HepG2 (cell line): ENCODE measurements at regions not wholly inside any gene's neighbourhood (a gene's known extent, or its start where the extent isn't known, plus 50 kb on each side); places are given as distances from the start of the nearest gene placed in this dataset.

ENCODE experiments used
- CBX2 ChIP-seq, 2 experiments: fragments of 200-600 bp in 1 of 2; sonication (generic); formaldehyde crosslinking in 1 of 2; IDR thresholded peaks; 2 replicates each; pipeline versions ENCODE4 v1.7.0 to v1.8.1; 2018 to 2022; ENCODE audit warnings: low read depth in 2 of 2, low read length in 1 of 2, mild to moderate bottlenecking in 1 of 2, missing genetic modification reagents in 1 of 2
- CREB1 ChIP-seq, 2 experiments: fragments of 450-650 bp in 1 of 2; IDR thresholded peaks; 2 replicates each; pipeline ENCODE4 v1.6.1; 2016 to 2017; ENCODE audit warnings: control low read depth in 1 of 2, mild to moderate bottlenecking in 1 of 2, missing compliant biosample characterization in 1 of 2, missing genetic modification characterization in 1 of 2
- DPF2 ChIP-seq: sonication (generic); formaldehyde crosslinking; IDR thresholded peaks from 2 replicates; pipeline ENCODE4 v1.4.0; 2020; ENCODE audit warnings: mild to moderate bottlenecking, low read depth, missing genetic modification reagents, borderline replicate concordance
- FOXA3 ChIP-seq: IDR thresholded peaks from 2 replicates; pipeline ENCODE4 v1.6.1; 2016; ENCODE audit warnings: missing genetic modification reagents, missing compliant biosample characterization
- FOXP4 ChIP-seq: sonication (generic); formaldehyde crosslinking; IDR thresholded peaks from 2 replicates; pipeline ENCODE4 v1.4.0; 2020; ENCODE audit warnings: missing genetic modification reagents
- GLI4 ChIP-seq: sonication (generic); formaldehyde crosslinking; IDR thresholded peaks from 2 replicates; pipeline ENCODE4 v1.5.1; 2020; ENCODE audit warnings: missing genetic modification reagents, mild to moderate bottlenecking, moderate library complexity, borderline replicate concordance
- HNRNPL ChIP-seq: fragments of 200-400 bp; formaldehyde crosslinking; IDR thresholded peaks from 2 replicates; pipeline ENCODE4 v1.6.1; 2017; ENCODE audit warnings: mild to moderate bottlenecking, low read depth, low read length
- KMT2B ChIP-seq: IDR thresholded peaks from 2 replicates; pipeline ENCODE4 v1.6.1; 2016; ENCODE audit warnings: missing genetic modification reagents, missing compliant biosample characterization
- MTA3 ChIP-seq: sonication (generic); formaldehyde crosslinking; IDR thresholded peaks from 2 replicates; pipeline ENCODE4 v1.4.0; 2020; ENCODE audit warnings: missing genetic modification reagents
- SIN3B ChIP-seq: fragments of 150-350 bp; IDR thresholded peaks from 2 replicates; pipeline ENCODE4 v1.6.1; 2014; ENCODE audit warnings: low read length
- SIX1 ChIP-seq: sonication (generic); formaldehyde crosslinking; IDR thresholded peaks from 2 replicates; pipeline ENCODE4 v1.4.0; 2020; ENCODE audit warnings: missing genetic modification reagents, borderline replicate concordance
- SNAI1 ChIP-seq: sonication (generic); formaldehyde crosslinking; IDR thresholded peaks from 2 replicates; pipeline ENCODE4 v1.5.0; 2020; ENCODE audit warnings: mild to moderate bottlenecking, missing genetic modification reagents, borderline replicate concordance
- TFAP4 ChIP-seq: sonication (generic); IDR thresholded peaks from 2 replicates; pipeline ENCODE4 v1.6.1; 2016; ENCODE audit warnings: low read depth, borderline replicate concordance
- TOE1 ChIP-seq: sonication (generic); formaldehyde crosslinking; IDR thresholded peaks from 2 replicates; pipeline ENCODE4 v1.4.0; 2020; ENCODE audit warnings: mild to moderate bottlenecking, missing genetic modification reagents
- TOPORS ChIP-seq: sonication (generic); formaldehyde crosslinking; IDR thresholded peaks from 2 replicates; pipeline ENCODE4 v1.8.0; 2023; ENCODE audit warnings: mild to moderate bottlenecking, missing genetic modification reagents
- TRIM24 ChIP-seq: sonication (generic); formaldehyde crosslinking; IDR thresholded peaks from 2 replicates; pipeline ENCODE4 v1.8.0; 2022; ENCODE audit warnings: mild to moderate bottlenecking, missing genetic modification reagents
- ZMYM2 ChIP-seq: sonication (generic); formaldehyde crosslinking; IDR thresholded peaks from 2 replicates; pipeline ENCODE4 v1.8.0; 2022; ENCODE audit warnings: mild to moderate bottlenecking, missing genetic modification reagents
- ZNF136 ChIP-seq: sonication (generic); formaldehyde crosslinking; IDR thresholded peaks from 2 replicates; pipeline ENCODE4 v1.8.1; 2022; ENCODE audit warnings: low read depth, mild to moderate bottlenecking, moderate library complexity, missing genetic modification reagents
- ZNF317 ChIP-seq: sonication (generic); formaldehyde crosslinking; IDR thresholded peaks from 2 replicates; pipeline ENCODE4 v1.5.0; 2020; ENCODE audit warnings: mild to moderate bottlenecking, missing genetic modification reagents
- ZNF331 ChIP-seq: sonication (generic); formaldehyde crosslinking; IDR thresholded peaks from 2 replicates; pipeline ENCODE4 v1.4.0; 2020; ENCODE audit warnings: missing genetic modification reagents
- ZNF350 ChIP-seq: sonication (generic); formaldehyde crosslinking; IDR thresholded peaks from 2 replicates; pipeline ENCODE4 v1.4.0; 2020; ENCODE audit warnings: mild to moderate bottlenecking, low read depth, missing genetic modification reagents, borderline replicate concordance
- ZNF547 ChIP-seq: sonication (generic); formaldehyde crosslinking; IDR thresholded peaks from 2 replicates; pipeline ENCODE4 v1.5.1; 2020; ENCODE audit warnings: mild to moderate bottlenecking, missing genetic modification reagents
- ZNF605 ChIP-seq: sonication (generic); formaldehyde crosslinking; IDR thresholded peaks from 2 replicates; pipeline ENCODE4 v1.8.0; 2022; ENCODE audit warnings: mild to moderate bottlenecking, missing genetic modification reagents
- ZNF670 ChIP-seq: sonication (generic); formaldehyde crosslinking; IDR thresholded peaks from 2 replicates; pipeline ENCODE4 v1.8.0; 2022; ENCODE audit warnings: mild to moderate bottlenecking, missing genetic modification reagents, borderline replicate concordance
- ZNF891 ChIP-seq: sonication (generic); formaldehyde crosslinking; IDR thresholded peaks from 2 replicates; pipeline ENCODE4 v1.5.0; 2020; ENCODE audit warnings: mild to moderate bottlenecking, missing genetic modification reagents
- TF ChIP-seq, protein P1 (sequence below): sonication (generic); formaldehyde crosslinking; IDR thresholded peaks from 2 replicates; pipeline ENCODE4 v1.5.1; 2020; ENCODE audit warnings: missing genetic modification reagents, mild to moderate bottlenecking, borderline replicate concordance

DNA sequence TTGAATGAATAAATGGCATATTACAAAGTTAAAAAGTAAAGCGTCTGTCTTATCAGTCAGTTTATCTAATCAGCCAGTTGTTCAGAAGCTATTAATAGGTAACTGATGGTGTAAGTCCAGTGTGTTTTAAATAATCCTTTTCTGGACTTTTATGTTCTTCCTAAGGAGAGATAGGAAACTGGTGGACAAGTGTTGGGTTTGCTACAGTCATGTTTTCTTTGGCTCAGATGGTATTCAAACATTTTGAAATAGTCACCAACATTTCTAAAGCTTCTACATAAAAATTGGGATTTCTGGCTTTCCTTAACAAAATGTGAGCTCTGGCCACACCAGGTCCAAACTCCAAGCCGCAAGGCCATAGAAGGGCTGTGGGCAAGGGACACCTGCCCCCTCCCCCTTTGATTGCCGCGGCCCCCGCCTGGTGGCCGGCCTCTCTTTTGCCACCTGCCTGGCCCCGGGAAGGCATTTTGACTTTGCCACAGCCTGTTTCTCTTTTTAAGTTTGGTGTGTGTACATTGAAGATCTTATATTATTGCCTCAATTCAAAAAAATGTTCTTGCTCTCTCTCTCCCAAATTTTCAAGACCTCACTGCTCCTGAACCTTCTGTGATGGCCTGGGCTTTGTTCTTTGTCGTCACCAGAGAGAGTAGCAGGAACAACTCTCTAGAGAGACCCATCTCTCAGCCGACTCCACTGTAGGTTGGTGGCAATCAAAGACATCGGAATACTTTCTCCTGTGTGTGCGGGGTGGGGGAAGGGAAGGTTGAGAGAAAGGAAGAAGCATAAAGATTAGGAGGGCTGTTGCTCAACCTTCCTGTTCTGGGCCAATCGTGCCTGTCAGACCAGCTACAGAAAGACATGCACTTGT is 84.0 kb upstream of the ZNF217 start (continued):
- peak; percentile 80 for TF ChIP-seq FOXP4 (CRISPR knock-in tag)
- TF ChIP-seq GLI4 (CRISPR knock-in tag) = peak; percentile 54; the same call in 1 of the 2 replicates
- peak; percentile 50 for TF ChIP-seq FOXA3 (CRISPR knock-in tag)
- no peak for TF ChIP-seq SIN3B
- TF ChIP-seq SIX1 = 0 out of 2 replicates have a peak, but pooled peaks have one; percentile 39
- peak; percentile 90 for TF ChIP-seq ZNF670 (CRISPR knock-in tag)
- TF ChIP-seq TRIM24 (CRISPR knock-in tag) = 0 out of 2 replicates have a peak, but pooled peaks have one; percentile 63
- TF ChIP-seq DPF2 = peak; percentile 79
- peak; percentile 91 for TF ChIP-seq SNAI1
- no peak; the same call in 1 of the 2 replicates for TF ChIP-seq ZNF891 (CRISPR knock-in tag)
- peak; percentile 97 for TF ChIP-seq ZNF317
- TF ChIP-seq, protein P1, sequence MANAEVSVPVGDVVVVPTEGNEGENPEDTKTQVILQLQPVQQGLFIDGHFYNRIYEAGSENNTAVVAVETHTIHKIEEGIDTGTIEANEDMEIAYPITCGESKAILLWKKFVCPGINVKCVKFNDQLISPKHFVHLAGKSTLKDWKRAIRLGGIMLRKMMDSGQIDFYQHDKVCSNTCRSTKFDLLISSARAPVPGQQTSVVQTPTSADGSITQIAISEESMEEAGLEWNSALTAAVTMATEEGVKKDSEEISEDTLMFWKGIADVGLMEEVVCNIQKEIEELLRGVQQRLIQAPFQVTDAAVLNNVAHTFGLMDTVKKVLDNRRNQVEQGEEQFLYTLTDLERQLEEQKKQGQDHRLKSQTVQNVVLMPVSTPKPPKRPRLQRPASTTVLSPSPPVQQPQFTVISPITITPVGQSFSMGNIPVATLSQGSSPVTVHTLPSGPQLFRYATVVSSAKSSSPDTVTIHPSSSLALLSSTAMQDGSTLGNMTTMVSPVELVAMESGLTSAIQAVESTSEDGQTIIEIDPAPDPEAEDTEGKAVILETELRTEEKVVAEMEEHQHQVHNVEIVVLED (CRISPR knock-in tag) = peak; percentile 62
- TF ChIP-seq ZNF136 (CRISPR knock-in tag) = peak; percentile 97
- peak; percentile 53; the same call in 1 of the 2 replicates for TF ChIP-seq ZMYM2 (CRISPR knock-in tag)
- peak; percentile 62; the same call in 1 of the 2 replicates for TF ChIP-seq ZNF547 (CRISPR knock-in tag)
- peak; percentile 98 for TF ChIP-seq ZNF350 (CRISPR knock-in tag)
- TF ChIP-seq MTA3 (CRISPR knock-in tag) = no peak
- TF ChIP-seq HNRNPL = peak; percentile 97
- TF ChIP-seq ZNF605 = peak; percentile 96
- TF ChIP-seq CBX2 (IDR thresholded peaks at IDR 0.05; ENCODE audit: low read depth, low read length) = no peak
- TF ChIP-seq CBX2 (CRISPR knock-in tag; IDR thresholded peaks at IDR 0.05; ENCODE audit: low read depth) = 0 out of 2 replicates have a peak, but pooled peaks have one; percentile 9
- no peak for TF ChIP-seq TOPORS (CRISPR knock-in tag)
- TF ChIP-seq KMT2B (CRISPR knock-in tag) = peak; percentile 87
- TF ChIP-seq TOE1 (CRISPR knock-in tag) = peak; percentile 83; the same call in 1 of the 2 replicates
- TF ChIP-seq ZNF331 = peak; percentile 78
- TF ChIP-seq TFAP4 = peak; percentile 67; the same call in 1 of the 2 replicates
- no peak for TF ChIP-seq CREB1 (IDR thresholded peaks at IDR 0.05)
- peak; percentile 85 for TF ChIP-seq CREB1 (CRISPR knock-in tag; IDR thresholded peaks at IDR 0.05)
